SK-N-SH (cell line): ENCODE measurements at regions not wholly inside any gene's neighbourhood (a gene's known extent, or its start where the extent isn't known, plus 50 kb on each side); places are given as distances from the start of the nearest gene placed in this dataset.

Experiments
- CTCF ChIP-seq: fragments of 200-600 bp; sonication (generic); IDR thresholded peaks from 2 replicates; pipeline ENCODE4 v1.6.1; 2017; ENCODE audit warnings: antibody characterized with exemption, mild to moderate bottlenecking, moderate library complexity
- NRF1 ChIP-seq: IDR thresholded peaks from 2 replicates; pipeline ENCODE4 v1.6.1; 2012; ENCODE audit warnings: low read depth, mild to moderate bottlenecking, low read length
- PBX3 ChIP-seq: IDR thresholded peaks from 2 replicates; pipeline ENCODE4; 2012
- RCOR1 ChIP-seq: fragments of 150-350 bp; IDR thresholded peaks from 2 replicates; pipeline ENCODE4 v1.6.1; 2017; ENCODE audit warnings: antibody characterized with exemption, low read length

GRCh38 chr15:87793725-87794124, 462.8 kb downstream of the NTRK3 start:
- no peak for TF ChIP-seq CTCF
- TF ChIP-seq NRF1, result no peak
- no peak for TF ChIP-seq RCOR1
- TF ChIP-seq PBX3, result no peak
